CD8-positive, alpha-beta memory T cell (primary cell): ENCODE measurements at regions not wholly inside any gene's neighbourhood (a gene's known extent, or its start where the extent isn't known, plus 50 kb on each side); places are given as distances from the start of the nearest gene placed in this dataset.

Experiments used
- CTCF ChIA-PET: fragments of 350-600 bp; sonication (Branson Sonifier 250); formaldehyde crosslinking; loops from one replicate; lab custom pipeline; 2021; ENCODE audit warnings: antibody characterized with exemption; lab: Charles Lee
- POLR2A ChIA-PET: fragments of 350-600 bp; sonication (Branson Sonifier 250); formaldehyde crosslinking; loops from one replicate; lab custom pipeline; 2021; ENCODE audit warnings: antibody characterized with exemption; lab: Charles Lee
- DNase-seq, 5 donors: peaks; one replicate each; pipeline versions ENCODE4 v3.0.0 to v3.0.0-alpha.2; 2020 to 2022; ENCODE audit warnings: mixed read lengths in 1 of 5
- H3K27ac ChIP-seq: one replicate; pipeline ENCODE4 v1.7.0; 2013; ENCODE audit warnings: low read depth, mild to moderate bottlenecking, low read length, moderate library complexity
- H3K27me3 ChIP-seq: 2 replicates; pipeline ENCODE4 v1.7.0; 2013; ENCODE audit warnings: low read length, mild to moderate bottlenecking; ENCODE audit not compliant: insufficient read depth, poor library complexity, severe bottlenecking
- H3K36me3 ChIP-seq: 2 replicates; pipeline ENCODE4 v1.7.0; 2013; ENCODE audit warnings: mild to moderate bottlenecking, low read length, moderate library complexity; ENCODE audit not compliant: insufficient read depth
- H3K4me1 ChIP-seq: 2 replicates; pipeline ENCODE4 v1.7.0; 2013; ENCODE audit warnings: mild to moderate bottlenecking, low read length, moderate library complexity; ENCODE audit not compliant: insufficient read depth
- H3K4me3 ChIP-seq: 2 replicates; pipeline ENCODE4 v1.7.0; 2013; ENCODE audit warnings: mild to moderate bottlenecking, low read length
- H3K9me3 ChIP-seq: 2 replicates; pipeline ENCODE4 v1.7.0; 2013; ENCODE audit warnings: mild to moderate bottlenecking, low read length
- H3K27ac Mint-ChIP-seq, 8 donors: one replicate each; pipeline ENCODE4 v1.8.0; 2020 to 2021; ENCODE audit warnings: mixed read lengths in 8 of 8, mild to moderate bottlenecking in 6 of 8, inconsistent platforms in 3 of 8, moderate library complexity in 3 of 8
- H3K27me3 Mint-ChIP-seq, 2 donors: one replicate each; pipeline ENCODE4 v1.8.0; 2020 to 2021; ENCODE audit warnings: mixed read lengths in 2 of 2, mild to moderate bottlenecking in 1 of 2, moderate library complexity in 1 of 2
- H3K36me3 Mint-ChIP-seq, 3 donors: one replicate each; pipeline ENCODE4 v1.8.0; 2020 to 2021; ENCODE audit warnings: mixed read lengths in 3 of 3, inconsistent platforms in 1 of 3, mild to moderate bottlenecking in 1 of 3
- H3K4me1 Mint-ChIP-seq, 3 donors: one replicate each; pipeline ENCODE4 v1.8.0; 2020 to 2021; ENCODE audit warnings: mixed read lengths in 3 of 3, inconsistent platforms in 1 of 3, mild to moderate bottlenecking in 1 of 3
- H3K4me3 Mint-ChIP-seq, 7 donors: one replicate each; pipeline ENCODE4 v1.8.0; 2020 to 2021; ENCODE audit warnings: mixed read lengths in 7 of 7, mild to moderate bottlenecking in 6 of 7, moderate library complexity in 4 of 7, inconsistent platforms in 2 of 7
- H3K9me3 Mint-ChIP-seq, 5 donors: one replicate each; pipeline ENCODE4 v1.8.0; 2020 to 2022; ENCODE audit warnings: mixed read lengths in 5 of 5, mild to moderate bottlenecking in 3 of 5, moderate library complexity in 2 of 5, inconsistent platforms in 1 of 5

DNA sequence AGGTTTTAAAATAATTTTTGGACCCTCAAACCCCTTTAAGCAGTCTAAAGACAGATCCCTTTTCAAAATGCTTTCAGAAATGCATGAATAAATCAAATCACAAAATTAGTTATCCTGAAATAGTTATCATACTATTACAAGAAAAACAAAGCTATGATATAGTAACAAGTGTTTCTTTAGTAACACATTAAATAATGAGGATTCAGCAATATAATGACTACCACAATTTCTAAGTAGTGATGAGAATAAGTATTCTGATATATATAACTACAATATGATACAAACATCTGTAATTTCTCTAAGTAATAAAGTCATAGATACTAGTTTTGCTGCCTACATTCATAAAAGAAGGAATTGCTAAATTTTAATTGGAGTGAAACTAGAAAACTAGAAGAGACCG is 53.0 kb upstream of the TMEM168 start:
- no peaks in the 10 kb centered on the region for H3K36me3 ChIP-seq
- Mint-ChIP-seq H3K4me3 (no peak overlapping the region), H3K27ac (no peak overlapping the region), H3K9me3 (no peaks in the 10 kb centered on the region), H3K4me1 (peaks cover 28 to 58% (median 35%) of the 10 kb centered on the region in 3 donors), H3K36me3 (peaks cover 4 to 16% (median 9%) of the 10 kb centered on the region in 3 donors), H3K27me3 (no peaks in the 10 kb centered on the region)
- ChIA-PET POLR2A (no interaction called here), CTCF (interaction anchor here (1.1 kb wide), 1 partner anchor 10 kb away, joined by 3 read pairs; no protein-coding TSS in a partner anchor)
- no peaks in the 10 kb centered on the region for H3K4me1 ChIP-seq
- H3K4me3 ChIP-seq, result no peak overlapping the region
- H3K27ac ChIP-seq, result no peak overlapping the region
- no peaks in the 10 kb centered on the region for H3K9me3 ChIP-seq
- DNase-seq, result no peak
- H3K27me3 ChIP-seq, result no peaks in the 10 kb centered on the region
